IPS DF 4.7 (cell line): ENCODE measurements at regions not wholly inside any gene's neighbourhood (a gene's known extent, or its start where the extent isn't known, plus 50 kb on each side); places are given as distances from the start of the nearest gene placed in this dataset.

ENCODE experiments used
- DNase-seq: peaks from one replicate; pipeline ENCODE4 v3.0.0-alpha.2; 2013; ENCODE audit warnings: low spot score; ENCODE audit errors: extremely low read depth

- DNase-seq, result no peak
These were observed 213.2 kb upstream of the SP4 start for GRCh38 chr7:21214657-21215056.

- no peak for DNase-seq
These were observed 212.6 kb upstream of the SP4 start for GRCh38 chr7:21215307-21215706.

- DNase-seq, result no peak
These were observed 210.5 kb upstream of the SP4 start for GRCh38 chr7:21217365-21217764.

GRCh38 chr7:21218155-21218554, 209.7 kb upstream of the SP4 start:
- DNase-seq, result no peak

- no peak for DNase-seq
These were observed 206.8 kb upstream of the SP4 start for GRCh38 chr7:21221130-21221529.

- no peak for DNase-seq
These were observed 189.3 kb upstream of the SP4 start for GRCh38 chr7:21238400-21239116.

GRCh38 chr7:21243265-21243664, 184.6 kb upstream of the SP4 start:
- DNase-seq, result no peak

GRCh38 chr7:21251151-21251800, 176.6 kb upstream of the SP4 start:
- DNase-seq, result no peak

- peak; percentile 74 for DNase-seq
These were observed 173.9 kb upstream of the SP4 start for GRCh38 chr7:21253740-21254687.

GRCh38 chr7:21256310-21256877, 171.5 kb upstream of the SP4 start:
- no peak for DNase-seq

GRCh38 chr7:21260939-21261338, 166.9 kb upstream of the SP4 start:
- no peak for DNase-seq

GRCh38 chr7:21261627-21262594, 166.0 kb upstream of the SP4 start:
- DNase-seq, result peak; percentile 74

GRCh38 chr7:21269021-21269420, 158.9 kb upstream of the SP4 start:
- DNase-seq, result no peak

GRCh38 chr7:21276471-21277035, 151.3 kb upstream of the SP4 start:
- DNase-seq, result no peak

GRCh38 chr7:21278944-21279343, 148.9 kb upstream of the SP4 start:
- DNase-seq, result no peak

- no peak for DNase-seq
These were observed 146.7 kb upstream of the SP4 start for GRCh38 chr7:21281193-21281592.

GRCh38 chr7:21293771-21294170, 134.1 kb upstream of the SP4 start:
- no peak for DNase-seq

- no peak for DNase-seq
These were observed 128.1 kb upstream of the SP4 start for GRCh38 chr7:21299766-21300165.

GRCh38 chr7:21300692-21301091, 127.2 kb upstream of the SP4 start:
- no peak for DNase-seq

- DNase-seq, result no peak
These were observed 123.0 kb upstream of the SP4 start for GRCh38 chr7:21304808-21305375.
